K562 (cell line): ENCODE measurements at regions not wholly inside any gene's neighbourhood (a gene's known extent, or its start where the extent isn't known, plus 50 kb on each side); places are given as distances from the start of the nearest gene placed in this dataset.

Source experiments
- FOSL1 ChIP-seq: fragments of 200-800 bp; sonication (Bioruptor generic); conservative IDR thresholded peaks from 2 replicates; pipeline ENCODE4 v1.6.1; 2016; ENCODE audit warnings: missing genetic modification characterization, missing compliant biosample characterization
- HSF4 ChIP-seq: fragments of 250-450 bp; sonication (Bioruptor Pico); IDR thresholded peaks from 2 replicates; pipeline ENCODE4 v2.1.2; 2022; ENCODE audit warnings: mild to moderate bottlenecking, moderate library complexity, borderline replicate concordance
- LCOR ChIP-seq: sonication (generic); formaldehyde crosslinking; IDR thresholded peaks from 2 replicates; pipeline ENCODE4 v1.8.0; 2022; ENCODE audit warnings: mild to moderate bottlenecking, missing genetic modification reagents
- SMC3 ChIP-seq: conservative IDR thresholded peaks from 2 replicates; pipeline ENCODE4 v1.6.1; 2011; ENCODE audit warnings: low read depth, low read length, improper control_type of control experiment; ENCODE audit not compliant: insufficient read depth
- ZFP1 ChIP-seq: fragments of 450-650 bp; formaldehyde crosslinking; IDR thresholded peaks from 2 replicates; pipeline ENCODE4 v1.4.0; 2020; ENCODE audit warnings: mild to moderate bottlenecking, mixed read lengths
- ZFP30 ChIP-seq: fragments of 250-450 bp; sonication (Bioruptor Pico); IDR thresholded peaks from 2 replicates; pipeline ENCODE4 v1.8.0; 2022; ENCODE audit warnings: moderate library complexity, mild to moderate bottlenecking, inconsistent platforms, borderline replicate concordance
- ZZZ3 ChIP-seq: fragments of 450-650 bp; IDR thresholded peaks from 2 replicates; pipeline ENCODE4 v1.6.1; 2016; ENCODE audit warnings: antibody characterized with exemption, mild to moderate bottlenecking, moderate library complexity
- TF ChIP-seq, protein P1 (sequence below): fragments of 200-600 bp; sonication (generic); IDR thresholded peaks from one replicate; pipeline ENCODE4 v1.6.1; 2012; ENCODE audit warnings: mild to moderate bottlenecking, low read depth, low read length, inconsistent platforms
- TF ChIP-seq, protein P2 (sequence below): IDR thresholded peaks from 2 replicates; pipeline ENCODE4 v1.6.1; 2016; ENCODE audit warnings: missing genetic modification characterization, missing compliant biosample characterization
- TF ChIP-seq, protein P3 (sequence below): fragments of 450-650 bp; IDR thresholded peaks from 2 replicates; pipeline ENCODE4 v1.6.1; 2017; ENCODE audit warnings: antibody characterized with exemption
- TF ChIP-seq, protein P4 (sequence below): fragments of 450-650 bp; formaldehyde crosslinking; IDR thresholded peaks from 2 replicates; pipeline ENCODE4 v1.4.0; 2022; ENCODE audit warnings: missing genetic modification characterization

DNA sequence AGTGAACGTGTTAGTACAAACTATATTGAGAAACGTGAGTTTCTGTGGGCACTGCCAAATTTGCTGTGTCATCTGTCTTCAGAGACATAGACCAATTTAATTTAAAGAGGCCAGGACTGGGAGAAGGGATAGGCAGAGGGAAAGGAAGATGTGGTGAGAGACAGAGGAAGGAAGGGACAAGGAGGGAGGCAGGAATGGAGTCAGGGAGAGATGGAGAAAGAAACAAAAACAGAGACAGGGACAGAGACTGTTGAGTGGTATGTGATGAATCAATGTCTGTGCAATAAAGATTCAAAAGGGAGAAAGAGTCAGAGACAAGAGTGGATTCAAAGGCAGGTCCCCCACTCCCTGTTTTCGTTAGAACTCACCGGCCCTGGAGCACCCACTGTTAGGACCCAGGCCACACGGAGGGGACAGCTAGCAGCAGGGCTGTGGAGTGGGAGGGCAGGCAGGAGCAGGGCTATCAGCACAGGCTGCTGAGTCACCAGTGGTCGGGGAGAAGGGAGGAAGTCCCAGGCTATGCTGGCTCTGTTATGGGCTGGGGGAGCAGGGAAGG, 51.6 kb upstream of the CHD6 start (continued):
- TF ChIP-seq, protein P1, sequence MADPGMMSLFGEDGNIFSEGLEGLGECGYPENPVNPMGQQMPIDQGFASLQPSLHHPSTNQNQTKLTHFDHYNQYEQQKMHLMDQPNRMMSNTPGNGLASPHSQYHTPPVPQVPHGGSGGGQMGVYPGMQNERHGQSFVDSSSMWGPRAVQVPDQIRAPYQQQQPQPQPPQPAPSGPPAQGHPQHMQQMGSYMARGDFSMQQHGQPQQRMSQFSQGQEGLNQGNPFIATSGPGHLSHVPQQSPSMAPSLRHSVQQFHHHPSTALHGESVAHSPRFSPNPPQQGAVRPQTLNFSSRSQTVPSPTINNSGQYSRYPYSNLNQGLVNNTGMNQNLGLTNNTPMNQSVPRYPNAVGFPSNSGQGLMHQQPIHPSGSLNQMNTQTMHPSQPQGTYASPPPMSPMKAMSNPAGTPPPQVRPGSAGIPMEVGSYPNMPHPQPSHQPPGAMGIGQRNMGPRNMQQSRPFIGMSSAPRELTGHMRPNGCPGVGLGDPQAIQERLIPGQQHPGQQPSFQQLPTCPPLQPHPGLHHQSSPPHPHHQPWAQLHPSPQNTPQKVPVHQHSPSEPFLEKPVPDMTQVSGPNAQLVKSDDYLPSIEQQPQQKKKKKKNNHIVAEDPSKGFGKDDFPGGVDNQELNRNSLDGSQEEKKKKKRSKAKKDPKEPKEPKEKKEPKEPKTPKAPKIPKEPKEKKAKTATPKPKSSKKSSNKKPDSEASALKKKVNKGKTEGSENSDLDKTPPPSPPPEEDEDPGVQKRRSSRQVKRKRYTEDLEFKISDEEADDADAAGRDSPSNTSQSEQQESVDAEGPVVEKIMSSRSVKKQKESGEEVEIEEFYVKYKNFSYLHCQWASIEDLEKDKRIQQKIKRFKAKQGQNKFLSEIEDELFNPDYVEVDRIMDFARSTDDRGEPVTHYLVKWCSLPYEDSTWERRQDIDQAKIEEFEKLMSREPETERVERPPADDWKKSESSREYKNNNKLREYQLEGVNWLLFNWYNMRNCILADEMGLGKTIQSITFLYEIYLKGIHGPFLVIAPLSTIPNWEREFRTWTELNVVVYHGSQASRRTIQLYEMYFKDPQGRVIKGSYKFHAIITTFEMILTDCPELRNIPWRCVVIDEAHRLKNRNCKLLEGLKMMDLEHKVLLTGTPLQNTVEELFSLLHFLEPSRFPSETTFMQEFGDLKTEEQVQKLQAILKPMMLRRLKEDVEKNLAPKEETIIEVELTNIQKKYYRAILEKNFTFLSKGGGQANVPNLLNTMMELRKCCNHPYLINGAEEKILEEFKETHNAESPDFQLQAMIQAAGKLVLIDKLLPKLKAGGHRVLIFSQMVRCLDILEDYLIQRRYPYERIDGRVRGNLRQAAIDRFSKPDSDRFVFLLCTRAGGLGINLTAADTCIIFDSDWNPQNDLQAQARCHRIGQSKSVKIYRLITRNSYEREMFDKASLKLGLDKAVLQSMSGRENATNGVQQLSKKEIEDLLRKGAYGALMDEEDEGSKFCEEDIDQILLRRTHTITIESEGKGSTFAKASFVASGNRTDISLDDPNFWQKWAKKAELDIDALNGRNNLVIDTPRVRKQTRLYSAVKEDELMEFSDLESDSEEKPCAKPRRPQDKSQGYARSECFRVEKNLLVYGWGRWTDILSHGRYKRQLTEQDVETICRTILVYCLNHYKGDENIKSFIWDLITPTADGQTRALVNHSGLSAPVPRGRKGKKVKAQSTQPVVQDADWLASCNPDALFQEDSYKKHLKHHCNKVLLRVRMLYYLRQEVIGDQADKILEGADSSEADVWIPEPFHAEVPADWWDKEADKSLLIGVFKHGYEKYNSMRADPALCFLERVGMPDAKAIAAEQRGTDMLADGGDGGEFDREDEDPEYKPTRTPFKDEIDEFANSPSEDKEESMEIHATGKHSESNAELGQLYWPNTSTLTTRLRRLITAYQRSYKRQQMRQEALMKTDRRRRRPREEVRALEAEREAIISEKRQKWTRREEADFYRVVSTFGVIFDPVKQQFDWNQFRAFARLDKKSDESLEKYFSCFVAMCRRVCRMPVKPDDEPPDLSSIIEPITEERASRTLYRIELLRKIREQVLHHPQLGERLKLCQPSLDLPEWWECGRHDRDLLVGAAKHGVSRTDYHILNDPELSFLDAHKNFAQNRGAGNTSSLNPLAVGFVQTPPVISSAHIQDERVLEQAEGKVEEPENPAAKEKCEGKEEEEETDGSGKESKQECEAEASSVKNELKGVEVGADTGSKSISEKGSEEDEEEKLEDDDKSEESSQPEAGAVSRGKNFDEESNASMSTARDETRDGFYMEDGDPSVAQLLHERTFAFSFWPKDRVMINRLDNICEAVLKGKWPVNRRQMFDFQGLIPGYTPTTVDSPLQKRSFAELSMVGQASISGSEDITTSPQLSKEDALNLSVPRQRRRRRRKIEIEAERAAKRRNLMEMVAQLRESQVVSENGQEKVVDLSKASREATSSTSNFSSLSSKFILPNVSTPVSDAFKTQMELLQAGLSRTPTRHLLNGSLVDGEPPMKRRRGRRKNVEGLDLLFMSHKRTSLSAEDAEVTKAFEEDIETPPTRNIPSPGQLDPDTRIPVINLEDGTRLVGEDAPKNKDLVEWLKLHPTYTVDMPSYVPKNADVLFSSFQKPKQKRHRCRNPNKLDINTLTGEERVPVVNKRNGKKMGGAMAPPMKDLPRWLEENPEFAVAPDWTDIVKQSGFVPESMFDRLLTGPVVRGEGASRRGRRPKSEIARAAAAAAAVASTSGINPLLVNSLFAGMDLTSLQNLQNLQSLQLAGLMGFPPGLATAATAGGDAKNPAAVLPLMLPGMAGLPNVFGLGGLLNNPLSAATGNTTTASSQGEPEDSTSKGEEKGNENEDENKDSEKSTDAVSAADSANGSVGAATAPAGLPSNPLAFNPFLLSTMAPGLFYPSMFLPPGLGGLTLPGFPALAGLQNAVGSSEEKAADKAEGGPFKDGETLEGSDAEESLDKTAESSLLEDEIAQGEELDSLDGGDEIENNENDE, result no peak
- no peak for TF ChIP-seq SMC3
- TF ChIP-seq, protein P2, sequence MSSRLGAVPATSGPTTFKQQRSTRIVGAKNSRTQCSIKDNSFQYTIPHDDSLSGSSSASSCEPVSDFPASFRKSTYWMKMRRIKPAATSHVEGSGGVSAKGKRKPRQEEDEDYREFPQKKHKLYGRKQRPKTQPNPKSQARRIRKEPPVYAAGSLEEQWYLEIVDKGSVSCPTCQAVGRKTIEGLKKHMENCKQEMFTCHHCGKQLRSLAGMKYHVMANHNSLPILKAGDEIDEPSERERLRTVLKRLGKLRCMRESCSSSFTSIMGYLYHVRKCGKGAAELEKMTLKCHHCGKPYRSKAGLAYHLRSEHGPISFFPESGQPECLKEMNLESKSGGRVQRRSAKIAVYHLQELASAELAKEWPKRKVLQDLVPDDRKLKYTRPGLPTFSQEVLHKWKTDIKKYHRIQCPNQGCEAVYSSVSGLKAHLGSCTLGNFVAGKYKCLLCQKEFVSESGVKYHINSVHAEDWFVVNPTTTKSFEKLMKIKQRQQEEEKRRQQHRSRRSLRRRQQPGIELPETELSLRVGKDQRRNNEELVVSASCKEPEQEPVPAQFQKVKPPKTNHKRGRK (tag), result peak; percentile 54
- TF ChIP-seq ZFP30 (CRISPR knock-in tag), result no peak
- TF ChIP-seq HSF4 (CRISPR knock-in tag), result no peak
- TF ChIP-seq ZFP1 (CRISPR knock-in tag), result no peak
- TF ChIP-seq LCOR, result no peak
- TF ChIP-seq, protein P3, sequence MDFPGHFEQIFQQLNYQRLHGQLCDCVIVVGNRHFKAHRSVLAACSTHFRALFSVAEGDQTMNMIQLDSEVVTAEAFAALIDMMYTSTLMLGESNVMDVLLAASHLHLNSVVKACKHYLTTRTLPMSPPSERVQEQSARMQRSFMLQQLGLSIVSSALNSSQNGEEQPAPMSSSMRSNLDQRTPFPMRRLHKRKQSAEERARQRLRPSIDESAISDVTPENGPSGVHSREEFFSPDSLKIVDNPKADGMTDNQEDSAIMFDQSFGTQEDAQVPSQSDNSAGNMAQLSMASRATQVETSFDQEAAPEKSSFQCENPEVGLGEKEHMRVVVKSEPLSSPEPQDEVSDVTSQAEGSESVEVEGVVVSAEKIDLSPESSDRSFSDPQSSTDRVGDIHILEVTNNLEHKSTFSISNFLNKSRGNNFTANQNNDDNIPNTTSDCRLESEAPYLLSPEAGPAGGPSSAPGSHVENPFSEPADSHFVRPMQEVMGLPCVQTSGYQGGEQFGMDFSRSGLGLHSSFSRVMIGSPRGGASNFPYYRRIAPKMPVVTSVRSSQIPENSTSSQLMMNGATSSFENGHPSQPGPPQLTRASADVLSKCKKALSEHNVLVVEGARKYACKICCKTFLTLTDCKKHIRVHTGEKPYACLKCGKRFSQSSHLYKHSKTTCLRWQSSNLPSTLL, result peak; percentile 53; the same call in 1 of the 2 replicates
- TF ChIP-seq, protein P4, sequence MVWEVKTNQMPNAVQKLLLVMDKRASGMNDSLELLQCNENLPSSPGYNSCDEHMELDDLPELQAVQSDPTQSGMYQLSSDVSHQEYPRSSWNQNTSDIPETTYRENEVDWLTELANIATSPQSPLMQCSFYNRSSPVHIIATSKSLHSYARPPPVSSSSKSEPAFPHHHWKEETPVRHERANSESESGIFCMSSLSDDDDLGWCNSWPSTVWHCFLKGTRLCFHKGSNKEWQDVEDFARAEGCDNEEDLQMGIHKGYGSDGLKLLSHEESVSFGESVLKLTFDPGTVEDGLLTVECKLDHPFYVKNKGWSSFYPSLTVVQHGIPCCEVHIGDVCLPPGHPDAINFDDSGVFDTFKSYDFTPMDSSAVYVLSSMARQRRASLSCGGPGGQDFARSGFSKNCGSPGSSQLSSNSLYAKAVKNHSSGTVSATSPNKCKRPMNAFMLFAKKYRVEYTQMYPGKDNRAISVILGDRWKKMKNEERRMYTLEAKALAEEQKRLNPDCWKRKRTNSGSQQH (CRISPR knock-in tag), result 0 out of 2 replicates have a peak, but pooled peaks have one; percentile 26
- TF ChIP-seq ZZZ3, result no peak
- TF ChIP-seq FOSL1 (tag), result peak; percentile 79
